MCF 10A (cell line): ENCODE measurements at regions not wholly inside any gene's neighbourhood (a gene's known extent, or its start where the extent isn't known, plus 50 kb on each side); places are given as distances from the start of the nearest gene placed in this dataset.

Experiments used
- BruUV-seq: library from RNA; stranded (reverse); fragments of 400-500 nt; replicated peaks from 2 replicates; lab custom pipeline; 2021; lab: Mats Ljungman, UMichigan
- CTCF ChIA-PET: fragments of 300-600 bp; sonication (Branson Sonifier 250); formaldehyde crosslinking; extraction: SDS; loops from one replicate; lab custom pipeline; 2021; ENCODE audit warnings: antibody characterized with exemption, inconsistent platforms; lab: Yijun Ruan, JAX
- POLR2A ChIA-PET: fragments of 300-600, 350-650 bp; sonication (Branson Sonifier 250); formaldehyde crosslinking; extraction: SDS; loops from one replicate; lab custom pipeline; 2020; ENCODE audit warnings: antibody characterized with exemption, inconsistent platforms; lab: Yijun Ruan, JAX
- DNase-seq: peaks from one replicate; pipeline ENCODE4 v3.0.0-alpha.2; 2018; ENCODE audit not compliant: unreplicated experiment
- H3K27ac Mint-ChIP-seq: one replicate; pipeline ENCODE4 v1.8.0; 2022; ENCODE audit warnings: mild to moderate bottlenecking, low read depth, mixed read lengths; ENCODE audit not compliant: unreplicated experiment
- H3K27me3 Mint-ChIP-seq: one replicate; pipeline ENCODE4 v1.8.0; 2022; ENCODE audit warnings: mixed read lengths; ENCODE audit not compliant: insufficient read depth, unreplicated experiment
- H3K36me3 Mint-ChIP-seq: one replicate; pipeline ENCODE4 v1.8.0; 2022; ENCODE audit warnings: mild to moderate bottlenecking, moderate library complexity, mixed read lengths; ENCODE audit not compliant: insufficient read depth, unreplicated experiment
- H3K4me1 Mint-ChIP-seq: one replicate; pipeline ENCODE4 v1.8.0; 2022; ENCODE audit warnings: mixed read lengths; ENCODE audit not compliant: insufficient read depth, unreplicated experiment
- H3K4me3 Mint-ChIP-seq: one replicate; pipeline ENCODE4 v1.8.0; 2022; ENCODE audit warnings: mild to moderate bottlenecking, moderate library complexity, mixed read lengths; ENCODE audit not compliant: unreplicated experiment
- H3K9me3 Mint-ChIP-seq: one replicate; pipeline ENCODE4 v1.8.0; 2022; ENCODE audit warnings: mixed read lengths; ENCODE audit not compliant: unreplicated experiment
- CTCF ChIP-seq: fragments of 200-600 bp; IDR thresholded peaks from one replicate; pipeline ENCODE4 v1.8.0; 2022; ENCODE audit warnings: antibody characterized with exemption, mild to moderate bottlenecking; ENCODE audit not compliant: unreplicated experiment
- intact Hi-C: fragments of 100-400 bp; cut with micrococcal nuclease; formaldehyde crosslinking; loops from 2 replicates; pipeline ENCODE4 v1.14.1; 2022

GRCh38 chr6:14645841-14646240 lies 528.3 kb downstream of the CD83 start:
- no peak for TF ChIP-seq CTCF
- Mint-ChIP-seq H3K4me3 (no peak overlapping the region), H3K36me3 (no peaks in the 10 kb centered on the region), H3K27me3 (no peaks in the 10 kb centered on the region), H3K27ac (no peak overlapping the region), H3K4me1 (no peaks in the 10 kb centered on the region), H3K9me3 (no peaks in the 10 kb centered on the region)
- BruUV-seq, result no TSS peak
- POLR2A ChIA-PET, result no interaction called here
- intact Hi-C loops, result no loop called here
- CTCF ChIA-PET, result no interaction called here
- no peak for DNase-seq

GRCh38 chr6:14646371-14646770 lies 528.8 kb downstream of the CD83 start:
- no TSS peak for BruUV-seq
- intact Hi-C loops, result no loop called here
- Mint-ChIP-seq H3K9me3 (no peaks in the 10 kb centered on the region), H3K4me3 (no peak overlapping the region), H3K27ac (no peak overlapping the region), H3K27me3 (no peaks in the 10 kb centered on the region), H3K36me3 (no peaks in the 10 kb centered on the region), H3K4me1 (no peaks in the 10 kb centered on the region)
- CTCF ChIA-PET, result no interaction called here
- no peak for TF ChIP-seq CTCF
- POLR2A ChIA-PET, result no interaction called here
- DNase-seq, result no peak

GRCh38 chr6:14647357-14647756 lies 529.8 kb downstream of the CD83 start:
- no peaks in the 10 kb centered on the region for H3K4me1 Mint-ChIP-seq

GRCh38 chr6:14652536-14652935 lies 535.0 kb downstream of the CD83 start:
- H3K4me3 Mint-ChIP-seq, result no peak overlapping the region
- no peak overlapping the region for H3K27ac Mint-ChIP-seq
- DNase-seq, result no peak
- BruUV-seq, result no TSS peak
- CTCF ChIA-PET, result interaction anchor here (0.6 kb wide), 1 partner anchor 797 kb away, joined by 4 read pairs; no protein-coding TSS in a partner anchor
- POLR2A ChIA-PET, result no interaction called here
- H3K4me1 Mint-ChIP-seq, result no peaks in the 10 kb centered on the region
- no peaks in the 10 kb centered on the region for H3K9me3 Mint-ChIP-seq
- TF ChIP-seq CTCF, result no peak
- intact Hi-C loops, result no loop called here
- no peaks in the 10 kb centered on the region for H3K27me3 Mint-ChIP-seq
- H3K36me3 Mint-ChIP-seq, result no peaks in the 10 kb centered on the region

More at GRCh38 chr6:14647357-14647756, 529.8 kb downstream of the CD83 start:
- no peak for TF ChIP-seq CTCF
- Mint-ChIP-seq H3K36me3 (no peaks in the 10 kb centered on the region), H3K9me3 (no peaks in the 10 kb centered on the region), H3K4me3 (no peak overlapping the region), H3K27me3 (no peaks in the 10 kb centered on the region), H3K27ac (no peak overlapping the region)
- no peak for DNase-seq
- intact Hi-C loops, result no loop called here
- ChIA-PET POLR2A (no interaction called here), CTCF (interaction anchor here (0.6 kb wide), 1 partner anchor 303 kb away, joined by 5 read pairs; no protein-coding TSS in a partner anchor)
- no TSS peak for BruUV-seq
